GM13976 (cell line): ENCODE measurements at regions not wholly inside any gene's neighbourhood (a gene's known extent, or its start where the extent isn't known, plus 50 kb on each side); places are given as distances from the start of the nearest gene placed in this dataset.

Experiments
- DNase-seq: peaks from one replicate; pipeline ENCODE4 v3.0.0; 2012; ENCODE audit warnings: low spot score
- in situ Hi-C: fragments of 300-500 bp; cut with MboI; formaldehyde crosslinking; loops from one replicate; pipeline ENCODE4 v1.12.0; 2022; ENCODE audit warnings: low sequenced_read_pairs, mixed read lengths, inconsistent platforms; ENCODE audit not compliant: unreplicated experiment
- TF ChIP-seq, protein P1 (sequence below): IDR thresholded peaks from 2 replicates; pipeline ENCODE4 v1.5.1; 2012; ENCODE audit warnings: borderline replicate concordance, mild to moderate bottlenecking; ENCODE audit not compliant: insufficient read depth; ENCODE audit errors: extremely low read depth, missing control alignments, control extremely low read depth

DNA sequence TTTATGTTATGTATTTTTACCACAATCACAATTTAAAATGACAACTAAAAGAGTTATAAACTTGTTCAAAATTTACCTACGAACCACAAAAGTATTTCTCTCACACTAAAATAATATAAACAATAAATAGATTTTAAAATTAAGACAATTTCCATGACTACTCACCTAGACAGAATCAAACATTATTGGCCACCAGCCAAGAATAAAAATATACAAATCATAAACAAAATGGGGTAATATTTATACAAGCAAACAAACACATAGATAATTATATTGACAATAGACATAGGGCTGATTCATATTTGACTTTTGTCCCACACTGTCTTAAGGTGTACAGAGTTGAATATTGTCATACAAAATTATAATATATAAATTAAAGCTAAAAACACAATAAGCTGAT, 119.6 kb upstream of the ZNF92 start:
- DNase-seq = no peak
- TF ChIP-seq, protein P1, sequence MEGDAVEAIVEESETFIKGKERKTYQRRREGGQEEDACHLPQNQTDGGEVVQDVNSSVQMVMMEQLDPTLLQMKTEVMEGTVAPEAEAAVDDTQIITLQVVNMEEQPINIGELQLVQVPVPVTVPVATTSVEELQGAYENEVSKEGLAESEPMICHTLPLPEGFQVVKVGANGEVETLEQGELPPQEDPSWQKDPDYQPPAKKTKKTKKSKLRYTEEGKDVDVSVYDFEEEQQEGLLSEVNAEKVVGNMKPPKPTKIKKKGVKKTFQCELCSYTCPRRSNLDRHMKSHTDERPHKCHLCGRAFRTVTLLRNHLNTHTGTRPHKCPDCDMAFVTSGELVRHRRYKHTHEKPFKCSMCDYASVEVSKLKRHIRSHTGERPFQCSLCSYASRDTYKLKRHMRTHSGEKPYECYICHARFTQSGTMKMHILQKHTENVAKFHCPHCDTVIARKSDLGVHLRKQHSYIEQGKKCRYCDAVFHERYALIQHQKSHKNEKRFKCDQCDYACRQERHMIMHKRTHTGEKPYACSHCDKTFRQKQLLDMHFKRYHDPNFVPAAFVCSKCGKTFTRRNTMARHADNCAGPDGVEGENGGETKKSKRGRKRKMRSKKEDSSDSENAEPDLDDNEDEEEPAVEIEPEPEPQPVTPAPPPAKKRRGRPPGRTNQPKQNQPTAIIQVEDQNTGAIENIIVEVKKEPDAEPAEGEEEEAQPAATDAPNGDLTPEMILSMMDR = no peak
- in situ Hi-C loops = no loop called here

- TF ChIP-seq, protein P1 = no peak
- peak; percentile 64 for DNase-seq
- in situ Hi-C loops = no loop called here
These were observed 121.6 kb upstream of the ZNF92 start for GRCh38 chr7:65251851-65252620.

- TF ChIP-seq, protein P1 = no peak
- DNase-seq = no peak
- in situ Hi-C loops = no loop called here
These were observed 122.8 kb upstream of the ZNF92 start for GRCh38 chr7:65250697-65251395.

GRCh38 chr7:65250216-65250615, 123.4 kb upstream of the ZNF92 start:
- DNase-seq = no peak
- in situ Hi-C loops = no loop called here
- TF ChIP-seq, protein P1 = no peak

- TF ChIP-seq, protein P1 = no peak
- no peak for DNase-seq
- in situ Hi-C loops = no loop called here
These were observed 126.2 kb upstream of the ZNF92 start for GRCh38 chr7:65247491-65247890.

- in situ Hi-C loops = no loop called here
- DNase-seq = no peak
- TF ChIP-seq, protein P1 = no peak
These were observed 133.8 kb upstream of the ZNF92 start for GRCh38 chr7:65239707-65240352.
